ENCODE measurements at regions not wholly inside any gene's neighbourhood (a gene's known extent, or its start where the extent isn't known, plus 50 kb on each side); places are given as distances from the start of the nearest gene placed in this dataset.

DNA sequence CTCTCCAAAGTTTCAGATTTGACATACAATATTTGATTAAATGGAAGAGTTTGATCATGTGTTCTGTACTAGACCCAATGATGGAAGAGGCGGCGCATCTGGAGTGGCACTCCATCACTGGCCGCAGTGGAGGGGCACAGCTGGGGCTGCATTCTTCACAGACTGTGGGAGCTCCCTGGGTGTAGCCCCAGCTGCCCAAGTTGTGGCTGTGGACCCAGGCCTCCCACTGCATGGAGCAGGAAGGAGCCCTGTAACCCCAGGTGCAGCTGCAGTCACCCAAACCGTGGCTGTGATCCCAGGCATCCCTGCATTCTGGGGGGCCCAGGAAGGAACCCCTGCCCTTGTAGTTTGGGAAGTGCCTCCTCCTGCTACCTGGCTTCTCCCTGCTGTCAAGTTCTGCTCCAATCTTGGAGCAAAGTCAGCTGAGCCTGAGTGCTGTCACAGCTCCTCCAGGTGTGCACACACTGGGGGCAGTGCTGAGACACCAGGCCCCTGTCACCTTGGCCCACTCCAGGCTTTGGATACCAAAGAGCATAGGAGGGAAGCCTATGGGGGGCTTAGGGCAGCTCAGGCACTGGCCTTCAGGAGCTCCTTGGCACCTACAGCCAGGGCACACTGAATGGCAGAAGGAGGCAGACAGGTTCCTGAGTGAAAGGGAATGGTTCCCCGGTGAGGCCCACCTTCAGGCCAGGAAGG, 651.9 kb upstream of the BCHE start:
- CTCF ChIA-PET, result no interaction called here
- no peak for ATAC-seq
- in situ Hi-C loops (cut with HindIII; ENCODE audit: low pct_unique_long_range_greater_than_20kb, low sequenced_read_pairs), result no loop called here

DNA sequence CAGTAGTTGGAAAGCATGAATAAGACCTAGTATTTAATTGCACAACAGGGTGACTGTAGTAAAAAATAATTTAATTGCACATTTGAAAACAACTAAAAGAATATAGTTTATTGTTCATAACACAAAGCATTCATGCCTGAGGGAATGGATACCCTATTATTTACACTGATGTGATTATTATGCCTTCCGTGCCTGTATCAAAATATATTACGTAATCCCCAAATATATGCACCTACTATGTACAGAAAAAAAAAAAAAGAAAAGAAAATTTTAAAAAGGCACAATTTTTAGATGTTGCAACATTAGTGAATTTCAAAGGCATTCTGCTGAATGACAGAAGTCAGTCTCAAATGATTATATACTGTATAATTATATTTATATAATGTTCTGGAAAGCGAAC, 647.2 kb upstream of the BCHE start:
- H3K27ac ChIP-seq (ENCODE audit: low read length), result no peak overlapping the region
- no TSS peak for BruUV-seq (replicated peaks)
- intact Hi-C loops (cut with micrococcal nuclease; ENCODE audit: unreplicated experiment) (no loop called here), in situ Hi-C loops (cut with HindIII; ENCODE audit: low pct_unique_long_range_greater_than_20kb, low sequenced_read_pairs) (no loop called here)
- no peaks in the 10 kb centered on the region for H3K36me3 ChIP-seq (ENCODE audit: control insufficient read depth, insufficient read depth, low read length)
- TF ChIP-seq, protein P1, sequence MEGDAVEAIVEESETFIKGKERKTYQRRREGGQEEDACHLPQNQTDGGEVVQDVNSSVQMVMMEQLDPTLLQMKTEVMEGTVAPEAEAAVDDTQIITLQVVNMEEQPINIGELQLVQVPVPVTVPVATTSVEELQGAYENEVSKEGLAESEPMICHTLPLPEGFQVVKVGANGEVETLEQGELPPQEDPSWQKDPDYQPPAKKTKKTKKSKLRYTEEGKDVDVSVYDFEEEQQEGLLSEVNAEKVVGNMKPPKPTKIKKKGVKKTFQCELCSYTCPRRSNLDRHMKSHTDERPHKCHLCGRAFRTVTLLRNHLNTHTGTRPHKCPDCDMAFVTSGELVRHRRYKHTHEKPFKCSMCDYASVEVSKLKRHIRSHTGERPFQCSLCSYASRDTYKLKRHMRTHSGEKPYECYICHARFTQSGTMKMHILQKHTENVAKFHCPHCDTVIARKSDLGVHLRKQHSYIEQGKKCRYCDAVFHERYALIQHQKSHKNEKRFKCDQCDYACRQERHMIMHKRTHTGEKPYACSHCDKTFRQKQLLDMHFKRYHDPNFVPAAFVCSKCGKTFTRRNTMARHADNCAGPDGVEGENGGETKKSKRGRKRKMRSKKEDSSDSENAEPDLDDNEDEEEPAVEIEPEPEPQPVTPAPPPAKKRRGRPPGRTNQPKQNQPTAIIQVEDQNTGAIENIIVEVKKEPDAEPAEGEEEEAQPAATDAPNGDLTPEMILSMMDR (IDR thresholded peaks at IDR 0.05), result no peak
- TF ChIP-seq SIN3A (IDR thresholded peaks at IDR 0.05; ENCODE audit: borderline replicate concordance, insufficient read depth, low read depth, low read length), result no peak
- no peak for TF ChIP-seq TCF7L2 (IDR thresholded peaks at IDR 0.05; ENCODE audit: low read depth, low read length)
- TF ChIP-seq, protein P2, sequence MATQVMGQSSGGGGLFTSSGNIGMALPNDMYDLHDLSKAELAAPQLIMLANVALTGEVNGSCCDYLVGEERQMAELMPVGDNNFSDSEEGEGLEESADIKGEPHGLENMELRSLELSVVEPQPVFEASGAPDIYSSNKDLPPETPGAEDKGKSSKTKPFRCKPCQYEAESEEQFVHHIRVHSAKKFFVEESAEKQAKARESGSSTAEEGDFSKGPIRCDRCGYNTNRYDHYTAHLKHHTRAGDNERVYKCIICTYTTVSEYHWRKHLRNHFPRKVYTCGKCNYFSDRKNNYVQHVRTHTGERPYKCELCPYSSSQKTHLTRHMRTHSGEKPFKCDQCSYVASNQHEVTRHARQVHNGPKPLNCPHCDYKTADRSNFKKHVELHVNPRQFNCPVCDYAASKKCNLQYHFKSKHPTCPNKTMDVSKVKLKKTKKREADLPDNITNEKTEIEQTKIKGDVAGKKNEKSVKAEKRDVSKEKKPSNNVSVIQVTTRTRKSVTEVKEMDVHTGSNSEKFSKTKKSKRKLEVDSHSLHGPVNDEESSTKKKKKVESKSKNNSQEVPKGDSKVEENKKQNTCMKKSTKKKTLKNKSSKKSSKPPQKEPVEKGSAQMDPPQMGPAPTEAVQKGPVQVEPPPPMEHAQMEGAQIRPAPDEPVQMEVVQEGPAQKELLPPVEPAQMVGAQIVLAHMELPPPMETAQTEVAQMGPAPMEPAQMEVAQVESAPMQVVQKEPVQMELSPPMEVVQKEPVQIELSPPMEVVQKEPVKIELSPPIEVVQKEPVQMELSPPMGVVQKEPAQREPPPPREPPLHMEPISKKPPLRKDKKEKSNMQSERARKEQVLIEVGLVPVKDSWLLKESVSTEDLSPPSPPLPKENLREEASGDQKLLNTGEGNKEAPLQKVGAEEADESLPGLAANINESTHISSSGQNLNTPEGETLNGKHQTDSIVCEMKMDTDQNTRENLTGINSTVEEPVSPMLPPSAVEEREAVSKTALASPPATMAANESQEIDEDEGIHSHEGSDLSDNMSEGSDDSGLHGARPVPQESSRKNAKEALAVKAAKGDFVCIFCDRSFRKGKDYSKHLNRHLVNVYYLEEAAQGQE (IDR thresholded peaks at IDR 0.05; ENCODE audit: insufficient read depth in 1 of 2, low read depth in 2 of 2, low read length in 1 of 2), result no peak
- TF ChIP-seq POLR2AphosphoS5 (IDR thresholded peaks at IDR 0.05; ENCODE audit: low read depth, low read length), result no peak
- POLR2A ChIA-PET, result no interaction called here
- no peaks in the 10 kb centered on the region for H3K27me3 ChIP-seq (ENCODE audit: control insufficient read depth, insufficient read depth, low read length)
- CTCF ChIA-PET, result no interaction called here
- H3K4me1 ChIP-seq (ENCODE audit: control insufficient read depth, insufficient read depth, low read length), result no peaks in the 10 kb centered on the region
- H3K9me3 ChIP-seq (ENCODE audit: control insufficient read depth, insufficient read depth, low read depth, low read length), result no peaks in the 10 kb centered on the region; the same call in 1 of the 2 replicates
- no peak for DNase-seq (ENCODE audit: low read depth, low spot score)
- no peak for ATAC-seq
- no peak overlapping the region for H3K4me3 ChIP-seq (ENCODE audit: low read depth in 2 of 2, low read length in 2 of 2)

More for the DNA sequence above, 651.9 kb upstream of the BCHE start:
- no peaks in the 10 kb centered on the region for H3K27me3 ChIP-seq (ENCODE audit: control insufficient read depth, insufficient read depth, low read length)
- no peak for DNase-seq (ENCODE audit: low read depth, low spot score)
- BruUV-seq (replicated peaks), result no TSS peak
- no peaks in the 10 kb centered on the region; the same call in 1 of the 2 replicates for H3K9me3 ChIP-seq (ENCODE audit: control insufficient read depth, insufficient read depth, low read depth, low read length)
- intact Hi-C loops (cut with micrococcal nuclease; ENCODE audit: unreplicated experiment), result no loop called here
- H3K4me3 ChIP-seq (ENCODE audit: low read depth in 2 of 2, low read length in 2 of 2), result no peak overlapping the region
- H3K27ac ChIP-seq (ENCODE audit: low read length), result no peak overlapping the region
- TF ChIP-seq, protein P2 (IDR thresholded peaks at IDR 0.05; ENCODE audit: insufficient read depth in 1 of 2, low read depth in 2 of 2, low read length in 1 of 2), result no peak
- no peak for TF ChIP-seq POLR2AphosphoS5 (IDR thresholded peaks at IDR 0.05; ENCODE audit: low read depth, low read length)
- no peak for TF ChIP-seq TCF7L2 (IDR thresholded peaks at IDR 0.05; ENCODE audit: low read depth, low read length)
- TF ChIP-seq, protein P1 (IDR thresholded peaks at IDR 0.05), result no peak
- TF ChIP-seq SIN3A (IDR thresholded peaks at IDR 0.05; ENCODE audit: borderline replicate concordance, insufficient read depth, low read depth, low read length), result no peak
- H3K4me1 ChIP-seq (ENCODE audit: control insufficient read depth, insufficient read depth, low read length), result no peaks in the 10 kb centered on the region
- no peaks in the 10 kb centered on the region for H3K36me3 ChIP-seq (ENCODE audit: control insufficient read depth, insufficient read depth, low read length)
- POLR2A ChIA-PET, result no interaction called here
